GM18951 (cell line): ENCODE measurements at regions not wholly inside any gene's neighbourhood (a gene's known extent, or its start where the extent isn't known, plus 50 kb on each side); places are given as distances from the start of the nearest gene placed in this dataset.

ENCODE experiments used
- POLR2A ChIP-seq: IDR thresholded peaks from 4 replicates; pipeline ENCODE4 v1.6.1; 2011; ENCODE audit warnings: mild to moderate bottlenecking; ENCODE audit not compliant: insufficient read length, insufficient read depth; ENCODE audit errors: extremely low read depth
- in situ Hi-C: fragments of 300-500 bp; cut with MboI; formaldehyde crosslinking; loops from one replicate; pipeline ENCODE4 v1.12.0; 2022; ENCODE audit warnings: low sequenced_read_pairs, mixed read lengths, inconsistent platforms; ENCODE audit not compliant: unreplicated experiment

GRCh38 chr2:217420854-217421253 lies 561.0 kb upstream of the TNP1 start:
- in situ Hi-C loops = no loop called here
- no peak for TF ChIP-seq POLR2A

DNA sequence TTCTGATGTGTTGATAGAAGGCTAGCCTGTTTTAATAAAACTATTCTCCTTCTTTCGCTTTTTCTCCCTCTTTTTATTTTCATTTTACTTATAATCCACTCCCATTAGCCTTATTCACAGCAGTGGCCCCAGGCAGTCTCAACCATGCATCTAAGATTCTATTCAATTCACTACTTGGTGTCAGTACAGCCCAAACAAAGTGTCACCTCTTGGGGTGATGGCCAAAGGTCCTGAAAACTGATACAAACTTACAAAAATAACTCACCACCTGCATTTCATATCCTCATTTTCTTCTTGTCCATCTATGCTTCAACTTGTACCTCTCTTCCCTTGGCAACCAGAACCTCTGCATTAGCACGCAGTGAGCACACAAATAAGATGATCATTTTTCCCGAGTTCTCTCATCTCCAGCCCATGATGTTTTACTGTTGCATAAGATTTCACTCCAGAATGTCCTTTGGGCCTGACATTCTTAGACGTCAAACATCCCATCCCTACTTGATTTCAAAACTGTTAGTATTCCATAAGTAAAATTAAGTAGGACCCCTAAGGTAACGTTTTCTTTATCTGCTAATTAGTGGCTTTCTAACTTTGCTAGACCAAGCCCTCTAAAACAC lies 559.3 kb upstream of the TNP1 start:
- in situ Hi-C loops = no loop called here
- TF ChIP-seq POLR2A = no peak

DNA sequence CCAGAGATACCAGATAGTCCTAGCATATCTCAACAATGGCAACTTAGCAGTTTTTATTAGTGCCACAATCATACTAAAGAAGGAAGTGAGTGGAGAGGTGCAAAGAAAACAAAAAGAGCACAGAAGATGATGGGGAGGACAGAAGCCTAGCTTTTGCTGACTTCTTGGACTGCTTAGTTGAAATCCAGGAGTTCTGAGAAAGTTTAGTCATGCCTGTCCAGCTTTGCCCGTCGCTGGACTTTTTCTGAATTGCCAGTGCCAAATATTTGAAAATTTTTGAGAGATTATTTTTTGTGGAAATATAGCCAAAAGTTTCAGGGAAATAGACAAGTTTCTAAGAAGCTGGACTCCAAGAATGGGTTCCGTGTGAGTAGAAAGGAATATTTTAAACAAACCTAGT lies 558.7 kb upstream of the TNP1 start:
- in situ Hi-C loops = no loop called here

GRCh38 chr2:217418090-217418489 lies 558.2 kb upstream of the TNP1 start:
- TF ChIP-seq POLR2A = no peak
- in situ Hi-C loops = no loop called here

More for the DNA sequence above, 558.7 kb upstream of the TNP1 start:
- no peak for TF ChIP-seq POLR2A

DNA sequence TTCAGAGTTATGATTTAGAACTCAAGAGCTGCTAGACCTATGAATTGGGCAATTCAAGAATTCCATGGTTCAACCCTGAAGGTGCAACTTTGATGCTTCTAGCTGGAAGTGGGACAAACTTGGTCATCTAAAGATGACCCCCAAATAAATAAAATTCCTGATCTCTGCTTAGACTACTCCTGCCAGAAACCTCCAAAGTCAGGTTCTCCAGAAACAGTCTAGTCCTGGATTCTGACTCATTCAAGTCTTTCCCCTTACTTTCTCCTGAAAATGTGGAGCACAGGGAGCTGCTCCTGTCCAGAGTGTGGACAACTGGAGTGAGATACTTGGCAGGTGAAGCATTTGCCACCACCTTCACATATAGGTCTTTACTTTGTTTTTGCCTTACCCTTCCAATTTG lies 557.7 kb upstream of the TNP1 start:
- in situ Hi-C loops = no loop called here
- TF ChIP-seq POLR2A = no peak

GRCh38 chr2:217415316-217415715 lies 555.5 kb upstream of the TNP1 start:
- in situ Hi-C loops = no loop called here
- no peak for TF ChIP-seq POLR2A

- in situ Hi-C loops = no loop called here
- TF ChIP-seq POLR2A = no peak
Observed at GRCh38 chr2:217414429-217414828, 554.6 kb upstream of the TNP1 start.

GRCh38 chr2:217413193-217413592 lies 553.3 kb upstream of the TNP1 start:
- in situ Hi-C loops = no loop called here
- TF ChIP-seq POLR2A = no peak

- no peak for TF ChIP-seq POLR2A
- in situ Hi-C loops = no loop called here
Observed at GRCh38 chr2:217412721-217413120, 552.9 kb upstream of the TNP1 start.

- in situ Hi-C loops = no loop called here
- no peak for TF ChIP-seq POLR2A
Observed at GRCh38 chr2:217412277-217412676, 552.4 kb upstream of the TNP1 start.

DNA sequence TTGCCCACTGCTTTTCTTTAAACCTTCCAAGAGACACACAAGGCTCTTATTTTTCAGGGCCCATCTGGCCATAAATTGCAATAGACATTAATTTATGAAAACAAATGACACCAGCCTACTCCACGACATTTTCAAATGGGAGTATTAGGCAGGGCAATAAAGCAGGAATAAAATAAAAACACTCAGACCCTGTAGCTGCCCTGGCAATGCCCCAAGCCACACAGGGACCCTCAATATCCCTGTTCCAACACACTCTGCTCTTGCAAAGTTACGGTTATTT lies 550.8 kb upstream of the TNP1 start:
- TF ChIP-seq POLR2A = no peak
- in situ Hi-C loops = no loop called here

DNA sequence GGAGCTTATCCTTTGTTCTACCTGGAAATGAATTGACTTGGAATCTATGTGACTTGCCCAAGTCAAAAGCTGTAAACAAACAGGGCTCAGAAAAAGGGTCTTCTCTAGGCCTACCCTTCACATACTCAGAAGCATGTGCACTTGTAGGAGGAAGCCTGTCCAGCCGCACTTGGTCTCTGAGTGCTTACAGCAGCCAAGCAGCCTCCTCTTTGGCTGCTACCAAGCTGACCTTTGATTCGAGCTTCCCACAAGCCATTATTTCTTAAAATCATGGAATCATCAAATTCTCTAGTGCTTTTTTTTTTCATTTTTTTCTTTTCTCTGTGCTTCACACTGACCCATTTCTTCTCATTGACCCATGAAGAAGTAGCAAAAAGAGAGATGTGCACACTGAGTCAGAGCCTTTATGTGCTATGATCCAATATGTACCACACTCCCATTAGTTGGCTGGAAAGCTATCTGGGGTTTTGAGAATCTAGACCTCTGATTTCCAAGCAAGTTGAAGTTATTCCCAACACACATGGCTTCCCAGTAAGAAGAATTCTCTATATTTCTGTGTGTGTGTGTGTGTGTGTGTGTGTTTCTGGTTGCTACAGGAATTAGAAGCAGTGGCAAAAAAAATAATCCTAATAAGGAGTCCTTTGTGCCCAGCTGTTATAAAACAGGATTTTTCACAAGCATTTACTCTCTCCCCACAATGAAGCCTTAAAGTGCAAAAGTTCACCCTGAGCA lies 550.3 kb upstream of the TNP1 start:
- in situ Hi-C loops = no loop called here
- no peak for TF ChIP-seq POLR2A

GRCh38 chr2:217407362-217407761 lies 547.5 kb upstream of the TNP1 start:
- in situ Hi-C loops = no loop called here
- no peak for TF ChIP-seq POLR2A

DNA sequence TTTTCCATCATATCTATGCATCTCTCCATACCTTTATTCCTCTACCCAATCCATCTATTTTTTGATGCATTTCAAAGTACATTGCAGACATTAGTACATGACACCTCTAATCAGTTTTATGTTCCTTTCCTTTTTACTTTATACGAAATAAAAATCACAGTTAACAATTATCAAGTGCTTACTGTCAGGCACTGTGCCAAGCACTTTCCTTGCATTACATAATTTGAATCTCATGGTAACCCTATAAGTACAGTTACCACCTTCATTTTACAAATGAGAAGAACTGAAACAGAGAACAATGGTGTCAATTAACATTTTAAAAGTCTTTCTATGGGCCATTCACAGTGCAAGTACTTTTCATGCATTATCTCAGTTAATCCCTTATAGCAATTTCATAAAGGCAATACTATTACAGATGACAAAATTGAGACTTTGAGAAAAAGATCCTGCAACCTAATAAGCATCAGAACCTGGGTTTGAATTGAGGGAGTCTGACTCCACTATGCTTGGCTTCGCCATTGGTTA lies 544.4 kb upstream of the TNP1 start:
- in situ Hi-C loops = no loop called here

More for the DNA sequence above, 544.4 kb upstream of the TNP1 start:
- TF ChIP-seq POLR2A = no peak
